Loucy (cell line): ENCODE measurements at regions not wholly inside any gene's neighbourhood (a gene's known extent, or its start where the extent isn't known, plus 50 kb on each side); places are given as distances from the start of the nearest gene placed in this dataset.

ENCODE experiments used
- EZH2phosphoT487 ChIP-seq: fragments of 200-600 bp; IDR thresholded peaks from 2 replicates; pipeline ENCODE4 v1.6.1; 2018; ENCODE audit warnings: antibody characterized with exemption, mild to moderate bottlenecking, moderate library complexity, borderline replicate concordance
- TF ChIP-seq, protein P1 (sequence below): fragments of 200-600 bp; sonication (generic); conservative IDR thresholded peaks from 2 replicates; pipeline ENCODE4 v1.5.1; 2014; ENCODE audit warnings: mild to moderate bottlenecking, antibody characterized with exemption, low read length

DNA sequence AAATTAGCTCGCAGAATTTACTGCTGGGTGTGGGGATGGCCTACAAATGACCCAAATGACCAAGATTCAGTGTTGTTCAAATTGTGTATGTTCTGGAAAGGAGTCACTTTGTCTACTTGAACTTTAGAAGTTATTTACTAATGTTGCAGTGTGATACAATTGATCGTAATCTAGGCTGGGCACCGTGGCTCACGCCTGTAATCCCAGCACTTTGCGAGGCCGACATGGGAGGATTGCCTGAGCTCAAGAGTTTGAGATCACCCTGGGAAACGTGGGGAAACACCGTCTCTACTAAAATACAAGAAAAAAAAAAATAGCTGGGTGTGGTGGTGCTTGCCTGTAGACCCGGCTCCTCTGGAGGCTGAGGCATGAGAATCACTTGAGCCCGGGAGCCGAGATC lies 57.6 kb upstream of the TMPRSS2 start:
- TF ChIP-seq, protein P1, sequence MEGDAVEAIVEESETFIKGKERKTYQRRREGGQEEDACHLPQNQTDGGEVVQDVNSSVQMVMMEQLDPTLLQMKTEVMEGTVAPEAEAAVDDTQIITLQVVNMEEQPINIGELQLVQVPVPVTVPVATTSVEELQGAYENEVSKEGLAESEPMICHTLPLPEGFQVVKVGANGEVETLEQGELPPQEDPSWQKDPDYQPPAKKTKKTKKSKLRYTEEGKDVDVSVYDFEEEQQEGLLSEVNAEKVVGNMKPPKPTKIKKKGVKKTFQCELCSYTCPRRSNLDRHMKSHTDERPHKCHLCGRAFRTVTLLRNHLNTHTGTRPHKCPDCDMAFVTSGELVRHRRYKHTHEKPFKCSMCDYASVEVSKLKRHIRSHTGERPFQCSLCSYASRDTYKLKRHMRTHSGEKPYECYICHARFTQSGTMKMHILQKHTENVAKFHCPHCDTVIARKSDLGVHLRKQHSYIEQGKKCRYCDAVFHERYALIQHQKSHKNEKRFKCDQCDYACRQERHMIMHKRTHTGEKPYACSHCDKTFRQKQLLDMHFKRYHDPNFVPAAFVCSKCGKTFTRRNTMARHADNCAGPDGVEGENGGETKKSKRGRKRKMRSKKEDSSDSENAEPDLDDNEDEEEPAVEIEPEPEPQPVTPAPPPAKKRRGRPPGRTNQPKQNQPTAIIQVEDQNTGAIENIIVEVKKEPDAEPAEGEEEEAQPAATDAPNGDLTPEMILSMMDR: no peak
- TF ChIP-seq EZH2phosphoT487: no peak
